ENCODE measurements at regions not wholly inside any gene's neighbourhood (a gene's known extent, or its start where the extent isn't known, plus 50 kb on each side); places are given as distances from the start of the nearest gene placed in this dataset.
"Not testable (repeated sequence)": the region's sequence is repeated elsewhere in the genome, so short reads cannot be mapped to it uniquely, and the experiment has no call there.

DNA sequence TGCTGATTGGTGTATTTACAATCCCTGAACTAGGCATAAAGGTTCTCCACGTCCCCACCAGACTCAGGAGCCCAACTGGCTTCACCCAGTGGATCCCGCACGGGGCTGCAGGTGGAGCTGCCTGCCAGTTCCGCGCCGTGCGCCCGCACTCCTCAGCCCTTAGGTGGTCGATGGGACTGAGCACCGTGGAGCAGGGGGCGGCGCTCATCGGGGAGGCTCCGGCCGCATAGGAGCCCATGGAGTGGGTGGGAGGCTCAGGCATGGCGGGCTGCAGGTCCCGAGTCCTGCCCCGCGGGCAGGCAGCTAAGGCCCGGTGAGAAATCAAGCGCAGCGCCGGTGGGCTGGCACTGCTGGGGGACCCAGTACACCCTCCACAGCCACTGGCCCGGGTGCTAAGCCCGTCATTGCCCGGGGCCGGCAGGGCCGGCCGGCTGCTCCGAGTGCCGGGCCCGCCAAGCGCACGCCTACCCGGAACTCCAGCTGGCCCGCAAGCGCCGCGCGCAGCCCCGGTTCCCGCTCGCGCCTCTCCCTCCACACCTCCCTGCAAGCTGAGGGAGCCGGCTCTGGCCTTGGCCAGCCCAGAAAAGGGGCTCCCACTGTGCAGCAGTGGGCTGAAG lies 101.5 kb downstream of the SLC16A1 start:
- TF ChIP-seq, protein P1, sequence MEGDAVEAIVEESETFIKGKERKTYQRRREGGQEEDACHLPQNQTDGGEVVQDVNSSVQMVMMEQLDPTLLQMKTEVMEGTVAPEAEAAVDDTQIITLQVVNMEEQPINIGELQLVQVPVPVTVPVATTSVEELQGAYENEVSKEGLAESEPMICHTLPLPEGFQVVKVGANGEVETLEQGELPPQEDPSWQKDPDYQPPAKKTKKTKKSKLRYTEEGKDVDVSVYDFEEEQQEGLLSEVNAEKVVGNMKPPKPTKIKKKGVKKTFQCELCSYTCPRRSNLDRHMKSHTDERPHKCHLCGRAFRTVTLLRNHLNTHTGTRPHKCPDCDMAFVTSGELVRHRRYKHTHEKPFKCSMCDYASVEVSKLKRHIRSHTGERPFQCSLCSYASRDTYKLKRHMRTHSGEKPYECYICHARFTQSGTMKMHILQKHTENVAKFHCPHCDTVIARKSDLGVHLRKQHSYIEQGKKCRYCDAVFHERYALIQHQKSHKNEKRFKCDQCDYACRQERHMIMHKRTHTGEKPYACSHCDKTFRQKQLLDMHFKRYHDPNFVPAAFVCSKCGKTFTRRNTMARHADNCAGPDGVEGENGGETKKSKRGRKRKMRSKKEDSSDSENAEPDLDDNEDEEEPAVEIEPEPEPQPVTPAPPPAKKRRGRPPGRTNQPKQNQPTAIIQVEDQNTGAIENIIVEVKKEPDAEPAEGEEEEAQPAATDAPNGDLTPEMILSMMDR (IDR thresholded peaks at IDR 0.05), result not testable (repeated sequence)
- not testable (repeated sequence) for TF ChIP-seq POLR2A, POLR2AphosphoS5 (IDR thresholded peaks at IDR 0.05)
